ENCODE measurements at regions not wholly inside any gene's neighbourhood (a gene's known extent, or its start where the extent isn't known, plus 50 kb on each side); places are given as distances from the start of the nearest gene placed in this dataset.

DNA sequence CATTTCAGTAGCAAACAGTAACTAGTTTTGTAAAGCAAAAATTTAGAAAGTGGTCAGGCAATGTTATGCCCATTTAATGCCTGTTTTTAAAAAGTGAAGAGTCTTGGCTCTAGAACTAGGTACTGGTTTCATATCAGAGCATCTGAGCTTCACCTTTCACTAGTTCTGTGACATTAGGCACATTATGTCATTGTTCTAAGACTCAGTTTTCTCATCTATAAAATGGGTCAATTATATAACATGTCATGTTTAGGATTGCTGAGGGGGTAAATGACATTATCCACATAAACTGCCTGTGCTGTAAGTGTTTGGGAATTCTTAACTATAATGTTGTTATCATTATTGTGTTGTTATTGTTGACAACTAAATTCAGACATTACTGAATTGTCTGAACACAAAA lies 235.6 kb upstream of the ZC3H12C start:
- TF ChIP-seq, protein P1, sequence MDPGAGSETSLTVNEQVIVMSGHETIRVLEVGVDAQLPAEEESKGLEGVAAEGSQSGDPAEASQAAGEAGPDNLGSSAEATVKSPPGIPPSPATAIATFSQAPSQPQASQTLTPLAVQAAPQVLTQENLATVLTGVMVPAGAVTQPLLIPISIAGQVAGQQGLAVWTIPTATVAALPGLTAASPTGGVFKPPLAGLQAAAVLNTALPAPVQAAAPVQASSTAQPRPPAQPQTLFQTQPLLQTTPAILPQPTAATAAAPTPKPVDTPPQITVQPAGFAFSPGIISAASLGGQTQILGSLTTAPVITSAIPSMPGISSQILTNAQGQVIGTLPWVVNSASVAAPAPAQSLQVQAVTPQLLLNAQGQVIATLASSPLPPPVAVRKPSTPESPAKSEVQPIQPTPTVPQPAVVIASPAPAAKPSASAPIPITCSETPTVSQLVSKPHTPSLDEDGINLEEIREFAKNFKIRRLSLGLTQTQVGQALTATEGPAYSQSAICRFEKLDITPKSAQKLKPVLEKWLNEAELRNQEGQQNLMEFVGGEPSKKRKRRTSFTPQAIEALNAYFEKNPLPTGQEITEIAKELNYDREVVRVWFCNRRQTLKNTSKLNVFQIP (CRISPR knock-in tag; IDR thresholded peaks at IDR 0.05; ENCODE audit: borderline replicate concordance, low read depth): no peak
- TF ChIP-seq ZFP3 (CRISPR knock-in tag; IDR thresholded peaks at IDR 0.05): no peak
- no peak for TF ChIP-seq ARNTL (CRISPR knock-in tag; IDR thresholded peaks at IDR 0.05; ENCODE audit: borderline replicate concordance, low read depth)
- TF ChIP-seq, protein P2, sequence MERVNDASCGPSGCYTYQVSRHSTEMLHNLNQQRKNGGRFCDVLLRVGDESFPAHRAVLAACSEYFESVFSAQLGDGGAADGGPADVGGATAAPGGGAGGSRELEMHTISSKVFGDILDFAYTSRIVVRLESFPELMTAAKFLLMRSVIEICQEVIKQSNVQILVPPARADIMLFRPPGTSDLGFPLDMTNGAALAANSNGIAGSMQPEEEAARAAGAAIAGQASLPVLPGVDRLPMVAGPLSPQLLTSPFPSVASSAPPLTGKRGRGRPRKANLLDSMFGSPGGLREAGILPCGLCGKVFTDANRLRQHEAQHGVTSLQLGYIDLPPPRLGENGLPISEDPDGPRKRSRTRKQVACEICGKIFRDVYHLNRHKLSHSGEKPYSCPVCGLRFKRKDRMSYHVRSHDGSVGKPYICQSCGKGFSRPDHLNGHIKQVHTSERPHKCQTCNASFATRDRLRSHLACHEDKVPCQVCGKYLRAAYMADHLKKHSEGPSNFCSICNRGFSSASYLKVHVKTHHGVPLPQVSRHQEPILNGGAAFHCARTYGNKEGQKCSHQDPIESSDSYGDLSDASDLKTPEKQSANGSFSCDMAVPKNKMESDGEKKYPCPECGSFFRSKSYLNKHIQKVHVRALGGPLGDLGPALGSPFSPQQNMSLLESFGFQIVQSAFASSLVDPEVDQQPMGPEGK (CRISPR knock-in tag; IDR thresholded peaks at IDR 0.05; ENCODE audit: borderline replicate concordance): no peak
- TF ChIP-seq, protein P3, sequence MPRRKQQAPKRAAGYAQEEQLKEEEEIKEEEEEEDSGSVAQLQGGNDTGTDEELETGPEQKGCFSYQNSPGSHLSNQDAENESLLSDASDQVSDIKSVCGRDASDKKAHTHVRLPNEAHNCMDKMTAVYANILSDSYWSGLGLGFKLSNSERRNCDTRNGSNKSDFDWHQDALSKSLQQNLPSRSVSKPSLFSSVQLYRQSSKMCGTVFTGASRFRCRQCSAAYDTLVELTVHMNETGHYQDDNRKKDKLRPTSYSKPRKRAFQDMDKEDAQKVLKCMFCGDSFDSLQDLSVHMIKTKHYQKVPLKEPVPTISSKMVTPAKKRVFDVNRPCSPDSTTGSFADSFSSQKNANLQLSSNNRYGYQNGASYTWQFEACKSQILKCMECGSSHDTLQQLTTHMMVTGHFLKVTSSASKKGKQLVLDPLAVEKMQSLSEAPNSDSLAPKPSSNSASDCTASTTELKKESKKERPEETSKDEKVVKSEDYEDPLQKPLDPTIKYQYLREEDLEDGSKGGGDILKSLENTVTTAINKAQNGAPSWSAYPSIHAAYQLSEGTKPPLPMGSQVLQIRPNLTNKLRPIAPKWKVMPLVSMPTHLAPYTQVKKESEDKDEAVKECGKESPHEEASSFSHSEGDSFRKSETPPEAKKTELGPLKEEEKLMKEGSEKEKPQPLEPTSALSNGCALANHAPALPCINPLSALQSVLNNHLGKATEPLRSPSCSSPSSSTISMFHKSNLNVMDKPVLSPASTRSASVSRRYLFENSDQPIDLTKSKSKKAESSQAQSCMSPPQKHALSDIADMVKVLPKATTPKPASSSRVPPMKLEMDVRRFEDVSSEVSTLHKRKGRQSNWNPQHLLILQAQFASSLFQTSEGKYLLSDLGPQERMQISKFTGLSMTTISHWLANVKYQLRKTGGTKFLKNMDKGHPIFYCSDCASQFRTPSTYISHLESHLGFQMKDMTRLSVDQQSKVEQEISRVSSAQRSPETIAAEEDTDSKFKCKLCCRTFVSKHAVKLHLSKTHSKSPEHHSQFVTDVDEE (CRISPR knock-in tag; IDR thresholded peaks at IDR 0.05): no peak
- TF ChIP-seq ZC3H10 (CRISPR knock-in tag; IDR thresholded peaks at IDR 0.05): no peak
- no peak for TF ChIP-seq PPARA (CRISPR knock-in tag; IDR thresholded peaks at IDR 0.05; ENCODE audit: borderline replicate concordance)

All from SK-N-SH treated with all-trans-retinoic acid at 6 μM for 48 hours (cell line).